ENCODE measurements at regions not wholly inside any gene's neighbourhood (a gene's known extent, or its start where the extent isn't known, plus 50 kb on each side); places are given as distances from the start of the nearest gene placed in this dataset.

GRCh38 chr16:50887500-50888298 is 145.8 kb downstream of the CYLD start:
- Histone ChIP-seq H3K4me2 (ENCODE audit: low read length) (no peak overlapping the region), H2AFZ (ENCODE audit: low read length) (no peak overlapping the region), H3K36me3 (ENCODE audit: insufficient read depth, low read length) (no peaks in the 10 kb centered on the region), H3K27ac (ENCODE audit: low read depth, low read length, poor library complexity, severe bottlenecking) (no peak overlapping the region), H3K4me1 (ENCODE audit: insufficient read depth, low read length, poor library complexity, severe bottlenecking) (no peaks in the 10 kb centered on the region), H4K20me1 (ENCODE audit: insufficient read depth, low read length) (no peaks in the 10 kb centered on the region), H3K79me2 (ENCODE audit: insufficient read depth, low read depth, low read length) (no peaks in the 10 kb centered on the region), H3K9me3 (ENCODE audit: low read length) (no peaks in the 10 kb centered on the region), H3K9me2 (ENCODE audit: insufficient read depth, low read length) (no peaks in the 10 kb centered on the region), H3K4me3 (ENCODE audit: low read depth, low read length, poor library complexity, severe bottlenecking) (no peak overlapping the region)
- ChIA-PET POLR2A (interaction anchor here (0.6 to 0.7 kb wide), 2 partner anchors 12 to 272 kb away, joined by 4 to 6 read pairs; no protein-coding TSS in a partner anchor), CTCF (ENCODE audit: unreplicated experiment) (no interaction called here)
- no peak for TF ChIP-seq CTCF (conservative IDR thresholded peaks at IDR 0.05; ENCODE audit: low read length)
- no peak for TF ChIP-seq EZH2phosphoT487 (IDR thresholded peaks at IDR 0.05; ENCODE audit: borderline replicate concordance, low read depth, low read length)
- no peak for DNase-seq (ENCODE audit: low spot score)
- intact Hi-C loops (cut with micrococcal nuclease; ENCODE audit: unreplicated experiment): no loop called here
- no TSS peak for BruUV-seq (replicated peaks)

GRCh38 chr16:50884066-50884860 is 142.4 kb downstream of the CYLD start:
- Histone ChIP-seq H2AFZ (ENCODE audit: low read length) (no peak overlapping the region), H3K36me3 (ENCODE audit: insufficient read depth, low read length) (no peaks in the 10 kb centered on the region), H4K20me1 (ENCODE audit: insufficient read depth, low read length) (no peaks in the 10 kb centered on the region), H3K4me1 (ENCODE audit: insufficient read depth, low read length, poor library complexity, severe bottlenecking) (no peaks in the 10 kb centered on the region), H3K27ac (ENCODE audit: low read depth, low read length, poor library complexity, severe bottlenecking) (no peak overlapping the region), H3K4me2 (ENCODE audit: low read length) (no peak overlapping the region), H3K4me3 (ENCODE audit: low read depth, low read length, poor library complexity, severe bottlenecking) (no peak overlapping the region), H3K9me2 (ENCODE audit: insufficient read depth, low read length) (no peaks in the 10 kb centered on the region), H3K9me3 (ENCODE audit: low read length) (no peaks in the 10 kb centered on the region), H3K79me2 (ENCODE audit: insufficient read depth, low read depth, low read length) (no peaks in the 10 kb centered on the region)
- no TSS peak for BruUV-seq (replicated peaks)
- ChIA-PET POLR2A (no interaction called here), CTCF (ENCODE audit: unreplicated experiment) (no interaction called here)
- TF ChIP-seq EZH2phosphoT487 (IDR thresholded peaks at IDR 0.05; ENCODE audit: borderline replicate concordance, low read depth, low read length) (no peak), CTCF (conservative IDR thresholded peaks at IDR 0.05; ENCODE audit: low read length) (peak; percentile 67)
- DNase-seq (ENCODE audit: low spot score): peak; percentile 6
- intact Hi-C loops (cut with micrococcal nuclease; ENCODE audit: unreplicated experiment): no loop called here
